ENCODE measurements at regions not wholly inside any gene's neighbourhood (a gene's known extent, or its start where the extent isn't known, plus 50 kb on each side); places are given as distances from the start of the nearest gene placed in this dataset.
"Not testable (repeated sequence)": the region's sequence is repeated elsewhere in the genome, so short reads cannot be mapped to it uniquely, and the experiment has no call there.

GRCh38 chr14:89687129-89687528 is 267.4 kb downstream of the EFCAB11 start:
- H3K9me3 ChIP-seq; H3K4me3 ChIP-seq (ENCODE audit: low read depth in 2 of 2, low read length in 1 of 2); H3K4me2 ChIP-seq; H3K9me2 ChIP-seq; H3F3A ChIP-seq (replicated peaks; ENCODE audit: insufficient read depth); H3K79me2 ChIP-seq (ENCODE audit: insufficient read depth); H3K9ac ChIP-seq; H3K27ac ChIP-seq (ENCODE audit: low read depth in 2 of 2, low read length in 1 of 2); H3K27me3 ChIP-seq (ENCODE audit: insufficient read depth); H3K36me3 ChIP-seq (replicated peaks in 1 of 2; ENCODE audit: control insufficient read depth in 1 of 2, insufficient read depth in 2 of 2, low read length in 1 of 2); H2AFZ ChIP-seq (ENCODE audit: low read depth); H3K4me1 ChIP-seq (ENCODE audit: control insufficient read depth in 1 of 2, insufficient read depth in 2 of 2, low read depth in 1 of 2, low read length in 1 of 2); POLR2A ChIA-PET; DNase-seq; H4K20me1 ChIP-seq (ENCODE audit: insufficient read depth): not testable (repeated sequence)
- CTCF ChIA-PET: interaction anchor here (1.0 kb wide), 1 partner anchor 14 kb away, joined by 3 read pairs; no protein-coding TSS in a partner anchor
- WGBS (ENCODE audit: low lambda C conversion rate): 36% methylated on average over 3 of the region's 3 CpGs

- CTCF ChIA-PET: interaction anchor here (1.3 kb wide), 1 partner anchor 43 kb away, joined by 3 read pairs; no protein-coding TSS in a partner anchor
- no peak for TF ChIP-seq POLR2AphosphoS5 (IDR thresholded peaks at IDR 0.05; ENCODE audit: low read depth, low read length)
- TF ChIP-seq EZH2phosphoT487 (IDR thresholded peaks at IDR 0.05; ENCODE audit: borderline replicate concordance, low read depth): no peak
- no peak for TF ChIP-seq RAD21 (IDR thresholded peaks at IDR 0.05; ENCODE audit: low read length)
- TF ChIP-seq CHD2 (IDR thresholded peaks at IDR 0.05; ENCODE audit: low read length, partially characterized antibody): no peak
- no peak for TF ChIP-seq SMC3 (IDR thresholded peaks at IDR 0.05; ENCODE audit: low read depth, low read length)
- no peak for TF ChIP-seq JUND (IDR thresholded peaks at IDR 0.05)
- no peak for TF ChIP-seq PBX3 (IDR thresholded peaks at IDR 0.05)
- TF ChIP-seq TEAD4 (IDR thresholded peaks at IDR 0.05; ENCODE audit: borderline replicate concordance, insufficient read depth): no peak
- no peak for TF ChIP-seq FOXJ3 (CRISPR knock-in tag; IDR thresholded peaks at IDR 0.05)
- TF ChIP-seq MAX (IDR thresholded peaks at IDR 0.05; ENCODE audit: low read depth): no peak
- no peak for TF ChIP-seq RFX5 (IDR thresholded peaks at IDR 0.05; ENCODE audit: low read length)
- no peak for TF ChIP-seq TCF12 (IDR thresholded peaks at IDR 0.05)
- TF ChIP-seq NRF1 (IDR thresholded peaks at IDR 0.05; ENCODE audit: low read depth, low read length): no peak
- no peak for TF ChIP-seq NFIC (IDR thresholded peaks at IDR 0.05; ENCODE audit: borderline replicate concordance)
- no peak for TF ChIP-seq TAF1 (IDR thresholded peaks at IDR 0.05; ENCODE audit: borderline replicate concordance, low read depth, low read length)
Measured at GRCh38 chr14:89684139-89684538, 267.1 kb upstream of the FOXN3 start.

More at GRCh38 chr14:89684139-89684538, 267.1 kb upstream of the FOXN3 start:
- H3K79me2 ChIP-seq (ENCODE audit: insufficient read depth): no peaks in the 10 kb centered on the region
- no peaks in the 10 kb centered on the region for H4K20me1 ChIP-seq (ENCODE audit: insufficient read depth)
- no peaks in the 10 kb centered on the region for H3K9me3 ChIP-seq
- no peak overlapping the region for H3K4me3 ChIP-seq (ENCODE audit: low read depth in 2 of 2, low read length in 1 of 2)
- no peaks in the 10 kb centered on the region for H3K27me3 ChIP-seq (ENCODE audit: insufficient read depth)
- no peak overlapping the region for H2AFZ ChIP-seq (ENCODE audit: low read depth)
- no peak overlapping the region for H3K9ac ChIP-seq
- H3K4me2 ChIP-seq: no peak overlapping the region
- no peaks in the 10 kb centered on the region for H3K36me3 ChIP-seq (replicated peaks in 1 of 2; ENCODE audit: control insufficient read depth in 1 of 2, insufficient read depth in 2 of 2, low read length in 1 of 2)
- no peaks in the 10 kb centered on the region for H3K9me2 ChIP-seq
- no peak overlapping the region for H3K27ac ChIP-seq (ENCODE audit: low read depth in 2 of 2, low read length in 1 of 2)
- H3F3A ChIP-seq (replicated peaks; ENCODE audit: insufficient read depth): no peaks in the 10 kb centered on the region
- no peaks in the 10 kb centered on the region; a peak in 1 of 4 replicates for H3K4me1 ChIP-seq (ENCODE audit: control insufficient read depth in 1 of 2, insufficient read depth in 2 of 2, low read depth in 1 of 2, low read length in 1 of 2)
- no peak for DNase-seq
- POLR2A ChIA-PET: no interaction called here
- WGBS (ENCODE audit: low lambda C conversion rate): 70% methylated on average over 4 of the region's 4 CpGs
